Astrocyte (in vitro differentiated cells and primary cell): ENCODE measurements at regions not wholly inside any gene's neighbourhood (a gene's known extent, or its start where the extent isn't known, plus 50 kb on each side); places are given as distances from the start of the nearest gene placed in this dataset.

Experiments used
- DNase-seq: peaks from one replicate; pipeline ENCODE4 v3.0.0-alpha.2; 2010; ENCODE audit warnings: low read depth
- FAIRE-seq: peaks from 2 replicates; lab custom pipeline; 2011; peaks lifted over from hg19 to GRCh38; lab: Jason Lieb, UNC
- H2AFZ ChIP-seq: 2 replicates; pipeline ENCODE4 v1.6.0; 2012; ENCODE audit warnings: low read depth, low read length, inconsistent platforms
- H3K27ac ChIP-seq: 2 replicates; pipeline ENCODE4 v1.5.1; 2011; ENCODE audit warnings: low read depth, low read length, inconsistent platforms
- H3K27me3 ChIP-seq: 2 replicates; pipeline ENCODE4 v1.6.0; 2011; ENCODE audit warnings: low read length, inconsistent platforms; ENCODE audit not compliant: insufficient read depth
- H3K36me3 ChIP-seq: 2 replicates; pipeline ENCODE4 v1.5.1; 2011; ENCODE audit warnings: low read length, inconsistent platforms; ENCODE audit not compliant: insufficient read depth
- H3K4me1 ChIP-seq: 2 replicates; pipeline ENCODE4 v1.5.1; 2011; ENCODE audit warnings: low read length, inconsistent platforms; ENCODE audit not compliant: insufficient read depth
- H3K4me2 ChIP-seq: 2 replicates; pipeline ENCODE4 v1.6.0; 2012; ENCODE audit warnings: low read length, inconsistent platforms
- H3K4me3 ChIP-seq: 2 replicates; pipeline ENCODE4 v1.5.1; 2011; ENCODE audit warnings: low read depth, mild to moderate bottlenecking, low read length, inconsistent platforms; ENCODE audit not compliant: insufficient read depth
- H3K79me2 ChIP-seq: 2 replicates; pipeline ENCODE4 v1.6.0; 2012; ENCODE audit warnings: mild to moderate bottlenecking, low read length, inconsistent platforms; ENCODE audit not compliant: insufficient read depth
- H3K9ac ChIP-seq: 2 replicates; pipeline ENCODE4 v1.6.0; 2012; ENCODE audit warnings: mild to moderate bottlenecking, low read length, inconsistent platforms
- H3K9me3 ChIP-seq: 2 replicates; pipeline ENCODE4 v1.5.1; 2012; ENCODE audit warnings: low read depth, mild to moderate bottlenecking, low read length, inconsistent platforms; ENCODE audit not compliant: insufficient read depth
- H4K20me1 ChIP-seq: 2 replicates; pipeline ENCODE4 v1.6.0; 2012; ENCODE audit warnings: low read length, inconsistent platforms; ENCODE audit not compliant: insufficient read depth
- H3K27ac Mint-ChIP-seq: one replicate; pipeline ENCODE4 v1.8.0; 2021; ENCODE audit warnings: mild to moderate bottlenecking, mixed read lengths; ENCODE audit not compliant: unreplicated experiment
- H3K27me3 Mint-ChIP-seq: one replicate; pipeline ENCODE4 v1.8.0; 2021; ENCODE audit warnings: low read depth, mixed read lengths; ENCODE audit not compliant: unreplicated experiment
- H3K36me3 Mint-ChIP-seq: one replicate; pipeline ENCODE4 v1.8.0; 2021; ENCODE audit warnings: low read depth, mixed read lengths; ENCODE audit not compliant: unreplicated experiment
- H3K4me1 Mint-ChIP-seq: one replicate; pipeline ENCODE4 v1.8.0; 2021; ENCODE audit warnings: low read depth, mixed read lengths; ENCODE audit not compliant: unreplicated experiment
- H3K4me3 Mint-ChIP-seq: one replicate; pipeline ENCODE4 v1.8.0; 2021; ENCODE audit warnings: mild to moderate bottlenecking, moderate library complexity, mixed read lengths; ENCODE audit not compliant: unreplicated experiment
- H3K9me3 Mint-ChIP-seq: one replicate; pipeline ENCODE4 v1.8.0; 2021; ENCODE audit warnings: mild to moderate bottlenecking, mixed read lengths; ENCODE audit not compliant: unreplicated experiment
- CTCF ChIP-seq: IDR thresholded peaks from 2 replicates; pipeline ENCODE4 v1.5.1; 2011; ENCODE audit warnings: low read depth, mild to moderate bottlenecking, inconsistent platforms, low read length, moderate library complexity; ENCODE audit not compliant: insufficient read depth
- EZH2 ChIP-seq: IDR thresholded peaks from 2 replicates; pipeline ENCODE4 v1.6.1; 2012; ENCODE audit warnings: mild to moderate bottlenecking, low read length, inconsistent platforms; ENCODE audit not compliant: insufficient read depth

DNA sequence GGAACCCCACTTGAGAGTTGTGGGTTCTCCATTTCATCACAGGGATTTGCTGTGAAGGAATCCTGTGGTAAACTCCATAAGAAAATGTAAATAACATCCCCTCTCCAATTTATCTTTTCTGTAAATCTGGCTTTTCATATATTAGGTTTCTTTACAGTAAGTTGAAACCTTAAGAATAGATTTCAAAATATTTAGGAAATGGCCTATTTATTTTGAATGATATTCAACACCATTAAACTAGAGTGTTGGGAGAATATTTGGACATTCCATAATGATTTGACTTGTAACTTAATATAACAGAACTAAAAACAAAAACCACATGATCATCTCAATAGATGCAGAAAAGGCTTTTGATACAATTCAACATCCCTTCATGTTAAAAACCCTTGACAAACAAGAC is 197.3 kb upstream of the PGRMC2 start:
- H3K9me3 Mint-ChIP-seq, result peaks cover 9% of the 10 kb centered on the region
- no peaks in the 10 kb centered on the region for H3K27me3 Mint-ChIP-seq
- no peaks in the 10 kb centered on the region for H4K20me1 ChIP-seq
- FAIRE-seq, result no peak
- no peaks in the 10 kb centered on the region for H3K4me1 ChIP-seq
- H3K9me3 ChIP-seq, result no peaks in the 10 kb centered on the region
- H3K27ac ChIP-seq, result no peak overlapping the region
- H3K4me2 ChIP-seq, result no peak overlapping the region
- H3K4me3 ChIP-seq, result no peak overlapping the region
- no peak overlapping the region for H3K9ac ChIP-seq
- no peaks in the 10 kb centered on the region for H3K79me2 ChIP-seq
- peaks cover 3% of the 10 kb centered on the region for H3K4me1 Mint-ChIP-seq
- no peaks in the 10 kb centered on the region for H3K36me3 ChIP-seq
- no peak overlapping the region for H3K4me3 Mint-ChIP-seq
- H2AFZ ChIP-seq, result no peak overlapping the region
- no peak overlapping the region for H3K27ac Mint-ChIP-seq
- no peak for DNase-seq
- peaks cover under 1% of the 10 kb centered on the region for H3K36me3 Mint-ChIP-seq
- TF ChIP-seq CTCF (no peak), EZH2 (no peak)
- no peaks in the 10 kb centered on the region for H3K27me3 ChIP-seq

DNA sequence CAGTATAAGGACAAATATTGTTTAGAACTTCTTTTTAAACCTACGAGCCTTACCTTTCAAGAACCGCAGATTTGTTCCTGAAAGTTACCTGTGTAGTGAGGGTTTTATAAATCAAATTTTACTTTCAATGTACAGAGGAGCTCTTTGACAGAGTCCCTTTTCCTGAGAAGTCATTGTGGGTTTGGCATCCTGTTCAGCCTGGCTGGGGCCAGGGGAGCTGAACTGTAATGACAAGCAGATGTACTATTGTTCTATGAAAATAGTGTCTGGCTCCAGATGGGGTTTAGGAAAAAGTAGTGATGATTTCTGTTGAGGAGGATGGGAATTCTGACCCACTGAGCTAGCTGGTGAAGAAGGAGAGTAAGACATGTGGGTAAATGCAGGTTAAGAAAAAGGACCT is 196.2 kb upstream of the PGRMC2 start:
- peak; percentile 26 for FAIRE-seq
- H3K79me2 ChIP-seq, result no peaks in the 10 kb centered on the region
- no peak overlapping the region for H3K9ac ChIP-seq
- H3K4me3 ChIP-seq, result no peak overlapping the region
- H2AFZ ChIP-seq, result no peak overlapping the region
- no peaks in the 10 kb centered on the region for H3K9me3 ChIP-seq
- TF ChIP-seq CTCF, result no peak
- no peak for TF ChIP-seq EZH2
- peaks cover 9% of the 10 kb centered on the region for H3K9me3 Mint-ChIP-seq
- no peaks in the 10 kb centered on the region for H3K36me3 Mint-ChIP-seq
- peaks cover 3% of the 10 kb centered on the region for H3K4me1 Mint-ChIP-seq
- no peak overlapping the region for H3K4me3 Mint-ChIP-seq
- no peak overlapping the region for H3K27ac ChIP-seq
- no peaks in the 10 kb centered on the region for H3K36me3 ChIP-seq
- no peak overlapping the region for H3K27ac Mint-ChIP-seq
- H3K27me3 Mint-ChIP-seq, result no peaks in the 10 kb centered on the region
- peak; percentile 54 for DNase-seq
- no peaks in the 10 kb centered on the region for H4K20me1 ChIP-seq
- H3K4me2 ChIP-seq, result no peak overlapping the region
- H3K27me3 ChIP-seq, result no peaks in the 10 kb centered on the region
- H3K4me1 ChIP-seq, result no peaks in the 10 kb centered on the region

DNA sequence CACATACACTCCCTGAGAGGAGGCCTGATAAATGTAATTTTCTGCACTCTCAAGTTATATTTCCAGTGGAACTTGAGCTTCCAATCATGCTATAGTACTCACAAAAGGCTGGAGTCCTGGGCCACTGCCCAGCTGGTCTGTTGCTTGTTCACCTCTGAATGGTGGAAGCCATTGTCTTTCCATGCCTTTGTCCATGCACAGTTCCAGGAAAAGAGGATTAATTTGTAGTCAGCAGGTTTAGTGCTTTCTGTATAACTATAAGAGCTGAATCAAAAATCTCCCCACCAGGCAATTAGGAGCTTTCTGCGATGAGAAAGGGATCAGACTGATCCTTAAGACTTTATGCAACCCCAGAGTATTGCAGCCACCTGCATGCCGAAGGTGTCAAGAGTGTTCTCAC is 195.4 kb upstream of the PGRMC2 start:
- Histone ChIP-seq H3K79me2 (no peaks in the 10 kb centered on the region), H3K27ac (no peak overlapping the region), H3K27me3 (no peaks in the 10 kb centered on the region), H3K9me3 (no peaks in the 10 kb centered on the region), H2AFZ (no peak overlapping the region), H3K4me2 (no peak overlapping the region), H3K4me3 (no peak overlapping the region), H4K20me1 (no peaks in the 10 kb centered on the region), H3K36me3 (no peaks in the 10 kb centered on the region), H3K9ac (no peak overlapping the region), H3K4me1 (no peaks in the 10 kb centered on the region)
- no peak for DNase-seq
- Mint-ChIP-seq H3K9me3 (peaks cover 9% of the 10 kb centered on the region), H3K27me3 (no peaks in the 10 kb centered on the region), H3K4me3 (no peak overlapping the region), H3K27ac (no peak overlapping the region), H3K36me3 (no peaks in the 10 kb centered on the region), H3K4me1 (peaks cover 3% of the 10 kb centered on the region)
- no peak for FAIRE-seq
- no peak for TF ChIP-seq EZH2
- TF ChIP-seq CTCF, result no peak
